ENCODE measurements at regions not wholly inside any gene's neighbourhood (a gene's known extent, or its start where the extent isn't known, plus 50 kb on each side); places are given as distances from the start of the nearest gene placed in this dataset.

- in situ Hi-C loops (cut with HindIII; ENCODE audit: low sequenced_read_pairs), result loop anchor here (5.0 to 10.0 kb wide), 2 partner anchors 42 to 55 kb away; no protein-coding TSS in a partner anchor
- TF ChIP-seq CTCF (IDR thresholded peaks at IDR 0.05; ENCODE audit: low read depth, low read length, missing control alignments), result no peak
- no peak overlapping the region for H3K4me3 ChIP-seq (ENCODE audit: low read depth, low read length)
- DNase-seq (ENCODE audit: low read depth), result no peak
Measured at GRCh38 chr1:25040122-25040685, 110.1 kb upstream of the RUNX3 start.

GRCh38 chr1:25039229-25039628, 109.2 kb upstream of the RUNX3 start:
- no peak for DNase-seq (ENCODE audit: low read depth)
- in situ Hi-C loops (cut with HindIII; ENCODE audit: low sequenced_read_pairs), result no loop called here
- H3K4me3 ChIP-seq (ENCODE audit: low read depth, low read length), result no peak overlapping the region
- TF ChIP-seq CTCF (IDR thresholded peaks at IDR 0.05; ENCODE audit: low read depth, low read length, missing control alignments), result peak; percentile 6

GRCh38 chr1:25038699-25039098, 108.6 kb upstream of the RUNX3 start:
- no peak for DNase-seq (ENCODE audit: low read depth)
- no peak overlapping the region for H3K4me3 ChIP-seq (ENCODE audit: low read depth, low read length)
- in situ Hi-C loops (cut with HindIII; ENCODE audit: low sequenced_read_pairs), result no loop called here
- no peak for TF ChIP-seq CTCF (IDR thresholded peaks at IDR 0.05; ENCODE audit: low read depth, low read length, missing control alignments)

GRCh38 chr1:25037174-25038074, 107.3 kb upstream of the RUNX3 start:
- no peak for DNase-seq (ENCODE audit: low read depth)
- in situ Hi-C loops (cut with HindIII; ENCODE audit: low sequenced_read_pairs), result no loop called here
- TF ChIP-seq CTCF (IDR thresholded peaks at IDR 0.05; ENCODE audit: low read depth, low read length, missing control alignments), result peak; percentile 82
- H3K4me3 ChIP-seq (ENCODE audit: low read depth, low read length), result no peak overlapping the region

- in situ Hi-C loops (cut with HindIII; ENCODE audit: low sequenced_read_pairs), result no loop called here
- no peak overlapping the region for H3K4me3 ChIP-seq (ENCODE audit: low read depth, low read length)
- DNase-seq (ENCODE audit: low read depth), result no peak
- TF ChIP-seq CTCF (IDR thresholded peaks at IDR 0.05; ENCODE audit: low read depth, low read length, missing control alignments), result no peak
Measured at GRCh38 chr1:25036117-25036546, 106.1 kb upstream of the RUNX3 start.

- H3K4me3 ChIP-seq (ENCODE audit: low read depth, low read length), result no peak overlapping the region
- no peak for DNase-seq (ENCODE audit: low read depth)
- in situ Hi-C loops (cut with HindIII; ENCODE audit: low sequenced_read_pairs), result no loop called here
- no peak for TF ChIP-seq CTCF (IDR thresholded peaks at IDR 0.05; ENCODE audit: low read depth, low read length, missing control alignments)
Measured at GRCh38 chr1:25035523-25036116, 105.5 kb upstream of the RUNX3 start.
